Epithelial cell of prostate (primary cell): ENCODE measurements at regions not wholly inside any gene's neighbourhood (a gene's known extent, or its start where the extent isn't known, plus 50 kb on each side); places are given as distances from the start of the nearest gene placed in this dataset.

ENCODE experiments used
- DNase-seq: peaks from one replicate; pipeline ENCODE4 v3.0.0-alpha.2; 2011; ENCODE audit warnings: low read depth, low spot score
- H3K27ac ChIP-seq: fragments of 450-650 bp; 2 replicates; pipeline ENCODE4 v1.5.1; 2017; ENCODE audit warnings: mild to moderate bottlenecking

GRCh38 chr1:56200442-56200841 lies 378.9 kb downstream of the PLPP3 start:
- no peak for DNase-seq
- no peak overlapping the region for H3K27ac ChIP-seq

- no peak overlapping the region for H3K27ac ChIP-seq
- no peak for DNase-seq
Observed at GRCh38 chr1:56199956-56200355, 379.4 kb downstream of the PLPP3 start.

DNA sequence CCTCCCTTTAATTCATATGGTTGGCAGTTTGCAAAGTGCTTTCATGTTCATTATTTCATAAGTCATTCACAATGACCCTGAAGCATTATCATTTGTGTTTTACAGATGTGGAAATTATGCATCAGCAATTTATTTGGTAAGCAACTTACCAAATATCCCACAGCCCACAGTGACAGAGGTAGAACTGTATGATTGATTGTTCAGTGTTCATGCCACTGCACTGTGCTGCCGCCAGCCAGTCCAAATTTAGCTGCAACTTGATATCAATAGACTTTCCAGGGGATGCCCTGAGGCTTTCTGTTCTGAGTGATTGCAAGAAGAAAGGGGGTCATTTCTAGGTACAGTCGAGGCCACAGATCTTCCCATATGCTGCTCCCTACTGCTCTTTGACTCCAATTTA lies 380.3 kb downstream of the PLPP3 start:
- H3K27ac ChIP-seq: no peak overlapping the region
- no peak for DNase-seq

- no peak for DNase-seq
- H3K27ac ChIP-seq: no peak overlapping the region
Observed at GRCh38 chr1:56197946-56198345, 381.4 kb downstream of the PLPP3 start.

- DNase-seq: no peak
- no peak overlapping the region for H3K27ac ChIP-seq
Observed at GRCh38 chr1:56196839-56197238, 382.5 kb downstream of the PLPP3 start.

GRCh38 chr1:56194701-56195300 lies 384.6 kb downstream of the PLPP3 start:
- H3K27ac ChIP-seq: no peak overlapping the region
- no peak for DNase-seq

- H3K27ac ChIP-seq: no peak overlapping the region
- DNase-seq: no peak
Observed at GRCh38 chr1:56193656-56194055, 385.7 kb downstream of the PLPP3 start.

DNA sequence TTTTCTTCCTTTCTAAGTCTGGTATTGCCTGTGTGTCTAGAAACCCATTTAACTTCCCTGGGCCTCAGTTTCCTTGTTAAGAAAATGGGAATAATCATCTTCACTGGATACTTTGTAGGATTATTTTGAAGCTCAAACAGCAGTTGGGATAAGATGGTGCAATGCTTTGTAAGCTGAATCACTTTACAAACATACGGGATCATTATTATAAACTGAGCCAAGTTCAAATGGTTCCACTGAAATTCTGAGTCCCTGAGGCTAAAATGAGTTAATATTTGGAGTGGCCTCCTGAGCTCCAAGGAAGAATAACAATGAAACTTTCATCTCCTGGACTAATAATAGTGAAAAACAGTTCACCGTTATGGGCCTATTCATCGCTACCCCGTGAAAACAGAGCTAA lies 388.0 kb downstream of the PLPP3 start:
- DNase-seq: no peak
- H3K27ac ChIP-seq: no peak overlapping the region

- no peak overlapping the region for H3K27ac ChIP-seq
- no peak for DNase-seq
Observed at GRCh38 chr1:56190806-56191365, 388.5 kb downstream of the PLPP3 start.

GRCh38 chr1:56189946-56190805 lies 389.2 kb downstream of the PLPP3 start:
- H3K27ac ChIP-seq: no peak overlapping the region
- DNase-seq: no peak

GRCh38 chr1:56189454-56189853 lies 389.9 kb downstream of the PLPP3 start:
- no peak overlapping the region for H3K27ac ChIP-seq
- no peak for DNase-seq

GRCh38 chr1:56188855-56189254 lies 390.5 kb downstream of the PLPP3 start:
- no peak for DNase-seq
- H3K27ac ChIP-seq: no peak overlapping the region

DNA sequence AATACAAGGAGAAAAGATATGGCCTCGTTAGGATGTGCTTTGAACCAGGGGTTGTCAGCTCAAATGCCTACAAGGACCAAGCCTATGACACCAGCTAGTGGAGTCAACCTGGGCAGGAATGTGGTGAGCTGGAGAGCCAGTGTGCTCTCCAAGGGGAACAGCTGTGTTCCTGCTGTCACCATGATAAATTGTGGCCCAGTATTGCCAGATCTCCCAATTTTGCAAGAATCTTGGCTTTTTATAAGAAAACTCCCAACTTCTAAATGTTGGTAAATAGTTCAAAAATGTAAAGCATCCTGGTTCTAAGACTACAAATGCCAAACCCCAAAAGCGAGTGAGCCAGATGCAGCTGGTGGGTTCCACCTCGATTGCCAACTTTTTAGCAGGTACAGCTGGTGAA lies 391.1 kb downstream of the PLPP3 start:
- DNase-seq: no peak
- no peak overlapping the region for H3K27ac ChIP-seq

DNA sequence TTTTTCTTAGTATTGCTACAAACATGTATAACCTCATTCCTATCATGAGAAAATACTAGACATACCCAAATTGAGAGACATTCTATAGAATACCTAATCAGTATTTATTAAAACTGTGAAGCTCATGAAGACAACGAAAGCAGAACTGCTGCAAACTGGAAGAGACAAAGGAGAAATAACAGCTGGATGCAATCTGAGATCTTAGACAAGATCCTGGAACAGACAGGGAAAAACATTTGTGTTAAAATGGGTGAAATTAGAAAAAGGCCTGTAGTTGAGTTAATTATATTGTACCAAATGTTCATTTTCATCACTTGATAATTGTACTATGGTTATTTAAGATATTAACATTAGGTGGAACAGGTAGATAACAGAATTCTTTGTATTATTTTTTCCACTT lies 392.0 kb downstream of the PLPP3 start:
- DNase-seq: no peak
- no peak overlapping the region for H3K27ac ChIP-seq

DNA sequence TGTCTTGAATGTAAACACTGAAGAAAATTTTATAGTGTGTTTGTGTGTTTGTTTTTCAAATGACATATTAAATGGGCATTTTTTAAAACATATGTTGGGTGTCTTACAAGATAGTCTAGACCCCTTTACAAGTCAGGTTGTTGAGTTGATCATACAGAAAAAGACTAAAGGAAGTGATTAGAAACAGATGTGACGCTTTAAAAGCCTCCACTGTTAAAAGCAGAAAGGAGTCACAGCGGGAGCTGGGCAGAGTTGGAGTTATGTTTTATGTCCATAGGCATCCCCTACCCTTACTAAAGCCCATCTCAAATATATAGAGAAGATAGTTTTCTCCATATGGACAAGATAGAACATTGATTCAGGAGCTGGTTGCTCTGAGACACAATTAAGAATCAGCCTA lies 393.9 kb downstream of the PLPP3 start:
- no peak for DNase-seq
- H3K27ac ChIP-seq: no peak overlapping the region

GRCh38 chr1:56183151-56183550 lies 396.2 kb downstream of the PLPP3 start:
- DNase-seq: no peak
- H3K27ac ChIP-seq: no peak overlapping the region

DNA sequence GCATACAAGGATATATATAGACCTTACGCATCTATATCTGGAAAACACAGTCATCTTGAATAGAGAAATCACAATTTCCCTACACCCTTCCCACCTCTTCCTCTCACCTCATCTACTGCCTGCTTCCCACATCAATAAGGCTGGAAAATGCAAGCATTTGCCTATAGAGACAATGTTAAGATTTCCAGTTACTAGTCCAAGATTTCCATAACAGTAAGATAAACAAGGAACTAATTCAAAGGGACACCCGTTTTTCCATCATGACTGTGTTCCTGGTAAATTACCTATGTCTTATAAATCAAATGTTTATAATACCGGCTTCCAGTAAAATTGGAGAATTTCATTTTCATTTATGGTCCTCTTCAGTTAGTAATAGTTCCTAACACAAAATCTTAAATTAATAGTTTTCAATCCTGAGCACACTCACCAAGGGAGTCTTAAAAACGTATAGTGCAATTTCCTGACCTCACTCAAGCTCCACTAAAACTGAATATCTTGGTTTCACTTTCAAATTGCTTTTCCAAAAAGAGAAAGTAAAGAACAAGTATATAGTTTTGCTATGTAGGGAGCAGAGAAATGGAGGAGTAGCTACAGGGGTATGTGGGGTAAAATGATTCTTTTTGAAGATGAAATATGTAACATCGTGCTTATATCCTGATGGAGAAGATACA lies 398.7 kb downstream of the PLPP3 start:
- H3K27ac ChIP-seq: no peak overlapping the region
- no peak for DNase-seq

GRCh38 chr1:56179543-56179942 lies 399.8 kb downstream of the PLPP3 start:
- H3K27ac ChIP-seq: no peak overlapping the region
- no peak for DNase-seq

DNA sequence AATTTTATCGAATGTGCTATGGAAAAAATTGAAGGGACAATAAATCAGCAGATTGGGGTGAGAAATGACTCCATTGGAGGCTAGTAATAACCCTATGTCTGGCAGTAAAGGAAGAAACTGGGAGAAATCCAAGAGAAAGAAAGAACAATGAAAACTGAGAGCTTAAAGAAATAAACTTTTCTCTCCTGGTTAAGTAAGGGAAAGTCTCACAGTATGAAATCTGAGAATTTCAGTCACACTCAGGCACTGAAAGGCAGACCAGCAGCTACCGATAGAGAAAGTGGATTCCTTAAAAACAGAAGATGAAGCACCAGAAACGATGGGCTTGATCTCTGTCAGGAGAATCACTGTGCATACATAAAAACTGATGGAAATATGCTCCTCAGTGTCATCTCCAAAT lies 404.2 kb downstream of the PLPP3 start:
- H3K27ac ChIP-seq: no peak overlapping the region
- DNase-seq: no peak

DNA sequence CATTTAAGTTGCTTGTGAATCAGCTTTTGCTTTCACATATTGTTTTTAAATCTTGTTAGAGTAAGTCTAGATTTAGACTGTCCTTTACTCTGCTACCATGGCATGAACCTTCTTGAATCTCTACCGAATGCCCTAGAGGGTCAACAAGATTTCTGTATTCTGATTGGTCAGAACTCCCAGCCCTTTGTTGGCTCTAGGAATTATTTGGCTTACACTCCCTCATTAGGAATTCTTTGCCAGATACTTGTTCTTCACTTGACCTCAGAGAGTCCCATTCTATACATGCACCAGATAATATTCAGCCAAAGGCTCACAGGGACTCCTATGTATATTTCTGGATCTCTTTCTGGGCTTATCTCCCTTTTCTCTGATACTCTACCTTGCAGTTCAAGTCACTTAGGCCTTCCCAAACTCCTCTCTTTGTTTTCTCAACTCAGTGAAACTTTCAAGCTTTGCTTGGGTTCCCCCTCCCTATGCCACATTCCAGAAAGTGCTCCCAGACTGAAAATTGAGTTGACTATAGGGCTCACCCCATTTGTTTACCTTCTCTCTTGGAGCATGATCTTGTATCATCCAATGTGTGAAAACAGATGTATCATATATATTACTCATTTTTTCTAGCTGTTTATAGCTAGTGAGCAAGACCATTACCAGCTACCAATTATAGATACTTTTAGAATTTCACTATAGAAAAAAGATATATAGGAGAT lies 405.0 kb downstream of the PLPP3 start:
- DNase-seq: no peak
- H3K27ac ChIP-seq: no peak overlapping the region

- H3K27ac ChIP-seq: no peak overlapping the region
Observed at GRCh38 chr1:56173736-56174135, 405.6 kb downstream of the PLPP3 start.

More at GRCh38 chr1:56173736-56174135, 405.6 kb downstream of the PLPP3 start:
- DNase-seq: no peak
